HG03469 (cell line): ENCODE measurements at regions not wholly inside any gene's neighbourhood (a gene's known extent, or its start where the extent isn't known, plus 50 kb on each side); places are given as distances from the start of the nearest gene placed in this dataset.
"Not testable (repeated sequence)": the region's sequence is repeated elsewhere in the genome, so short reads cannot be mapped to it uniquely, and the experiment has no call there.

Source experiments
- ATAC-seq: cut with Tn5 transposase; IDR thresholded peaks from one replicate; pipeline ENCODE4 v1.9.1; 2021; ENCODE audit warnings: mild to moderate bottlenecking, moderate library complexity, moderate number of reproducible peaks; ENCODE audit not compliant: unreplicated experiment

DNA sequence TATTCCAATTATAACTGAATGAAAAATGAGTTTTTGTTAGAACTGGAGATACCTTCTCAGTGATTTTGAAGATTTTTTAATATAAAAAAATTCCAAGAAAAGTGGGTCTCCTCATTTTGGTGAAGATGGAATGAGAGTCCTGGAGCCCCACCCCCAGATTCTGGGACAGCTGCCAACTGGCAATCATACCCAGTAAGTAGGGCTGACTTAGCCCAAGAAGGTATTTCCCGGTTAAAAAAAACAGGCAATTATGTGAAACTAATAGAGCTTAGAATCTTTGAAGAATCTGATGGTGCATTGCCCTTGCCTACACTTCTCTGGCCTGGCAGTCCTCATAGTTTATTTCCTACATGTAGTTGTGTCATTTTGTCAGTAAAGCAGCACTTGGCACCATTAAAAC lies 52.8 kb upstream of the VWDE start:
- ATAC-seq = no peak

DNA sequence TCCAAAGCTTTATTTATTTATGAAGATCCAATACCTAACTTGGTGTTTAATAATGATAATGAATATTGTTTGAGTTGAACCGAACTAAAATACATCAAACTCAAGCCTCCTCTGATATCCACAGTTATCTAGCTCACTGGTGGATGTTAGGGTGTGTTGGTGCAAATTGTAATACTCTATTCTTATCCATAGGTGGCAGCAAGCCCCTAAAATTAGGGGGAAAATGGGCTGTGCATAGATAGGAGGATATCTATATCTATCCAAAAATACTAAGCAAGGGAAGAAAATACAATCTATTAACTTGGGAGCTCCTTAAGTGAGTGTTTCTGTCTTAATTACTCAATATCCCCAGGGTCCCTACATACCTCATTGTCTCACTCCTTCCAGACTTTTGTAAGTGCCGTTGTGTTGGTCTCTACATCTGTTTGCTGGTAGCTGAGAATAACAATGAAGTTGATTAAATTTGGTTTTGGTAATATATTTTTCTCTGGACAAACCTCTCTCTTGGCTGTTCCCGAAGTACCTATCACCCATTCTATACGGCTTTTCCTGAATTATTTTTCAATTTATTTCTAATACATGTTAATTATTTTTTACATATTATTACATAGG lies 55.0 kb upstream of the VWDE start:
- ATAC-seq = peak; percentile 96

- ATAC-seq = no peak
Observed at GRCh38 chr7:12467837-12468236, 64.2 kb upstream of the VWDE start.

- no peak for ATAC-seq
Observed at GRCh38 chr7:12469568-12469967, 65.9 kb upstream of the VWDE start.

GRCh38 chr7:12470930-12471329 lies 67.3 kb upstream of the VWDE start:
- ATAC-seq = no peak

DNA sequence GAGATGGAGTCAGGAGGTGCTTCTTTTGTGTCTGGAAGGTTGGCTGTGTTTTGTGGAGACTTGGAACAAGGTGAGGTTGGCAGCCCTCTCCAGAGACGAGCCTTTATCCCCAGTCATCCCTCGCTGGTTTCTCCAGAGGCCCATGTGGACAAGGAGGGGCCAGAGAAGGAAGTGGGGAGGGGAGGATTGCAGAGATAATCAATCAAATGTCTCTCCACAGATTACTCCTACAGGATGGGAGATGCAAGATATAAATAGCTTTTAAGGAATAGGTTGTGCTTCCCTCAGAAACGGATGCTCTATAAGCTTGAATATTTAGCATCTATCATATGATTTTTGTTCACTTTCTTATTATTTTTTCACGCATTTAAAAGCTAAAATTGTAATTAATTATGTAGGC lies 70.4 kb upstream of the VWDE start:
- ATAC-seq = no peak

GRCh38 chr7:12475362-12476063 lies 71.8 kb upstream of the VWDE start:
- no peak for ATAC-seq

GRCh38 chr7:12477620-12478019 lies 74.0 kb upstream of the VWDE start:
- ATAC-seq = no peak

DNA sequence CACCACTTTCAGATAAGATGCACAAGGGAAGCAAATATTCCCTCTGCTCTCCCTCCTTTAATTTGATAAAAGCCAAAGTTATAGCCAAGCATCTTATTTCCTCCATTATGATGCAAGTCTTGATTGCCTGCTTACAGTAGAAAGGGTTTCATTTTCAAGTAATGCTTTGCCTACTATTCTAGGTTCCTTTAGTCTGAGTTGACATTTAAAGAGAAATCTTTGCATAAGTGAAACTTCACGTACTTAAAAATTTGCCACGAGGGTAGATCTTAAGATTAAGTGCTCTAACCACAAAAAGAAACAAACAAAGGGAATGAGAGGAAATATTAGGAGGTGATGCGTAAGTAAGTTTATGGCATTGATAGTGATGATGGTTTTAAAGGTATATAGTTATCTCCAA lies 78.1 kb upstream of the VWDE start:
- ATAC-seq = peak; percentile 92

- no peak for ATAC-seq
Observed at GRCh38 chr7:12485845-12486244, 82.2 kb upstream of the VWDE start.

DNA sequence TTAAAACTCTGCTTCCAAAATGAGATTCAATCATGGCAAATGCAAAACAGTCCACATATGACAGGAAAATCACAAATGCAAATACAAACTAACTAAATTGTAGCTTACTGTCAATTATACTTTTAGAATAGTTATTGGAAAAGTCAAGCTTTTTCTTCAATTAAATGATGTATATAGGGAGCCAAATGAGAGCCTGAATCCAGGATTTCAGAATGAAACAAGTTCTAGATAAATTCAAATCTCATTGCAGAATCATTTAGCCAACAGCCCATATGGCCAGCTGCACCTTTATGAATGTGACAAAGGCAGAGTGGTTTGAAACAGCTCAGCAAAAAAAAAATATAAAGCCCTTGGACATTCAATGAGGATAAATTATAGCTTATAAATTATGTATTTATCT lies 82.2 kb upstream of the SCIN start:
- no peak for ATAC-seq

DNA sequence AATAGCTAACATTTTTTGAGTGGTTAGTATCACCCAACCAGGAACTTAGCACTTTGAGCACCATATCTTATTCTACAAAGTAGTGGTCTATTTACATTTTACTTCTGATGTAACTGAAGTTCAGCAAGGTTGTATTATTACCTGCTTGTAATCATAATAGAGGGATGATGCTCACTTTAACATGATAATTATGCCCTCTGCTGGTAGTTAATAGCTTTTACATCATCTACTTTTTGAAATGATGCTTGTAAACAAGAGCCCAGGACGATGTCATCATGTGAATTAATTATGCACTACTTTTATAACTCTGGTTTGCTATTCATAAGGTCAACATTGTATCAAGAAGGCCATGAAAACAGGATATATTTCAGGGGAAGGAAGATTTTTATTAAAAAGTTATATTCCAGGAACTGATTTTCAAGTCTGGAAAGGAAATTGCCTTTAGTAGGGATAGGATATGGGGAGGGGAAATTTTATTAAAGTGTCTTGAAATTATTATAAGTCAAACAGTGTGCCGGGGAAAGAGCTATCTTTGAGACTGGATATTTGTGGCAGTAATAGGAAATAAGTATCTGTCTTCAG lies 80.3 kb upstream of the SCIN start:
- peak; percentile 61 for ATAC-seq

GRCh38 chr7:12490940-12491339 lies 79.6 kb upstream of the SCIN start:
- no peak for ATAC-seq

- ATAC-seq = no peak
Observed at GRCh38 chr7:12491526-12491925, 79.0 kb upstream of the SCIN start.

GRCh38 chr7:12493407-12493806 lies 77.1 kb upstream of the SCIN start:
- no peak for ATAC-seq

DNA sequence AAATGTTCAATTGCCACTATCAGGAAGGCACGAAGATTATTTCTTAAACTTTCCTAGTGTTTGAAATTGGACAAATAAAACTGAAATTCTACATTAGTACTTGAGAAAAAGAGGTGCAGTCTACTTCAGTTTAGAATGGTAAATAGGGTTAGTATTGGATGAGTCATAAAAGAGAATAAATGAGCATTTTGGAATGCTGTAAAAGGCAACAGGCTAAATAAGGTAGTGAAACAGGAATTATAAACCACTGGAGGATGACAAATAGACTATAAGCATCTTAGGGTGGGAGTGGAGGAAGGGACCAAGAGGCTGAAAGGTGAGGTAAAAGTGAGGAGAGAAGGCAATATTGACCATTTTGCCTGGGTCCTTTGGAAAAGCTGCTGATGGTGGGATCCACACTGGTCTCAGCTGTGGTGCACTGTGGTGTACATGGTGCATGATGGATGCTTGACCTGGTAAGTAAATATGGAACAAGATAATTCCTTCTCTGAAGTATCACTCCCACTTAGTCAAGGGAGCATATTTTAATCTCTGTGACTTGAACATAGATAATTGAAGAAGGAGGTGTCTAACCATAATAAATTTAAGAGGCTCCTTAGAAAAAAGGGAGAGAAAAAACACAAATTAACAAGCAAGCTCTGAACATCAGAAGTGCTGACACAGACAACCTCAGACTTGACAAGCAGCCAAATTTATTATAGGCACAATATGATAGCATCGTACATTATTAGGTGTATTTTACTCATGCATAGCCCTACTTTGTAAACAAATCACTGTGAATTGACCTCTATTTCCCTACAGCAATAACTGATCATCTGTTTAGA lies 76.4 kb upstream of the SCIN start:
- ATAC-seq = no peak

GRCh38 chr7:12494687-12495024 lies 75.9 kb upstream of the SCIN start:
- ATAC-seq = no peak

GRCh38 chr7:12496901-12497674 lies 73.4 kb upstream of the SCIN start:
- ATAC-seq = not testable (repeated sequence)

DNA sequence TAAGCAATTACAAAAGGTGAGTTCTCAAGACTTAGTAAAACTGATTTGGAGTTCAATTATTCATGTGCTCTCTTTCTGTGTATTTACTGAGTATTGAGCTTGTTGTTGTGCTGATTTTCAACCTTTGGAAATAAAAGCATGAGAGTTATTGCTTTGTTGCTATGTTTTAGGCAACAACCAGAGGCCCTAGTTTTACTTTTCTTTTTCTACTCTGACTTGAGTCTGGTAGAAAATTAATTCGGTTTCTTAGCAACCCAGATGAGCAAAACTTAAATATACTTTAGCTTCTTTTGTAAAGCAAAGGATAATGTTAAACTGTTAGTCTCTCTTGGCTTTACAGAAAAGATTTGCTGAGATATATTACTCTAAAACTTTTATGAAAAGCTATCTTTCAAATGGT lies 66.4 kb upstream of the SCIN start:
- ATAC-seq = no peak

DNA sequence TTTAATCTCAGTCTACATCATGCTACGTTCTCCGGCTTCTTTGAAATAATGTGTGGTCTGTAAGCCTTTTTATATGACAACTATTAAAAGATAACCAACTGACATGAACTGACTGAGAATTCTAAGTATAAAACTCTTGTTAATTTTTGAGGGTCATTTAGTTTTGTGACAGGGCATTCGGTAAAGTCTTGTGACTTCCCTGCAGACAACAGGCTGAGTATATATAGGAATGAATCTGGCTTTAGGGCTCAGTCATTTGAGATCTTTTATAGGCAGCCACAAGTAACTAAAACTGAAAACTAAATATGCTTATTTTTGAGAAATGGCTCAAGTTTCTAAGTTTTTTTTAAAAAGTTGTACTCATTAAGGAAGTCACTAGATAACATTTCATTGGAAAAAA lies 62.5 kb upstream of the SCIN start:
- ATAC-seq = no peak

DNA sequence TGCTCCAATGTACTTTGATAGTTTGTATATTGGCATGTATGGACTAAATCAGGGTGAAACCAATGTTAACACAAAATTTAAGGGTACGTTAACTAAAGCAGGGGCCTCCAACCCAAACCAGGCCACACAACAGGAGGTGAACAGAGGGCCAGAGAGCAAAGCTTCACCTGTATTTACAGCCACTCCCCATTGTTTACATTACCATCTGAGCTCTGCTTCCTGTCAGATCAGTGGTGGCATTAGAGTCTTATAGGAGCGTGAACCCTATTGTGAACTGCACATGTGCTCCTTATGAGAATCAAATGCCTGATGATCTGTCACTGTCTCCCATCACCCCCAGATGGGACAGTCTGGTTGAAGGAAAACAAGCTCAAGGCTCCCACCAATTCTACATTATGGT lies 62.0 kb upstream of the SCIN start:
- ATAC-seq = no peak
